Liver (tissue), 8 donors: ENCODE measurements at regions not wholly inside any gene's neighbourhood (a gene's known extent, or its start where the extent isn't known, plus 50 kb on each side); places are given as distances from the start of the nearest gene placed in this dataset.

Experiments used
- DNase-seq: peaks from one replicate; pipeline ENCODE4 v3.0.0-alpha.2; 2017; ENCODE audit warnings: low spot score
- H3K27ac ChIP-seq, 2 donors: one replicate each; pipeline ENCODE4 v1.7.0; 2013; ENCODE audit warnings: inconsistent platforms in 2 of 2, low read length in 2 of 2, control low read depth in 1 of 2, low read depth in 1 of 2, mild to moderate bottlenecking in 1 of 2
- H3K27me3 ChIP-seq, 4 donors: one replicate each; pipeline versions ENCODE4 v1.6.1 to v1.7.0; 2013; ENCODE audit warnings: low read length in 3 of 4, inconsistent platforms in 1 of 4, mild to moderate bottlenecking in 1 of 4, moderate library complexity in 1 of 4; ENCODE audit not compliant: control insufficient read depth in 4 of 4, insufficient read depth in 4 of 4
- H3K36me3 ChIP-seq, 4 donors: one replicate each; pipeline versions ENCODE4 v1.6.1 to v1.7.0; 2013; ENCODE audit warnings: low read length in 3 of 4, mild to moderate bottlenecking in 3 of 4, low read depth in 1 of 4, moderate library complexity in 1 of 4; ENCODE audit not compliant: control insufficient read depth in 4 of 4, insufficient read depth in 3 of 4
- H3K4me1 ChIP-seq, 4 donors: one replicate each; pipeline versions ENCODE4 v1.6.1 to v1.7.0; 2013; ENCODE audit warnings: low read length in 3 of 4, mild to moderate bottlenecking in 3 of 4, moderate library complexity in 1 of 4; ENCODE audit not compliant: control insufficient read depth in 4 of 4, insufficient read depth in 4 of 4
- H3K4me3 ChIP-seq, 3 donors: one replicate each; pipeline versions ENCODE4 v1.6.1 to v1.7.0; 2013; ENCODE audit warnings: low read length in 3 of 3, control low read depth in 1 of 3, low read depth in 1 of 3, mild to moderate bottlenecking in 1 of 3
- H3K9ac ChIP-seq, 2 donors: one replicate each; pipeline ENCODE4 v1.7.0; 2013; ENCODE audit warnings: low read length in 2 of 2, mild to moderate bottlenecking in 2 of 2, moderate library complexity in 2 of 2, control low read depth in 1 of 2, low read depth in 1 of 2
- H3K9me3 ChIP-seq, 4 donors: one replicate each; pipeline versions ENCODE4 v1.6.1 to v1.7.0; 2013; ENCODE audit warnings: low read length in 3 of 4; ENCODE audit not compliant: control insufficient read depth in 4 of 4
- ATF3 ChIP-seq: IDR thresholded peaks from 2 replicates; pipeline ENCODE4 v1.6.1; 2016; ENCODE audit warnings: antibody characterized with exemption
- CTCF ChIP-seq: fragments of 150-350 bp; IDR thresholded peaks from 2 replicates; pipeline ENCODE4 v1.5.1; 2017; ENCODE audit warnings: improper control_type of control experiment, low read depth, low read length; ENCODE audit not compliant: missing input control
- EGR1 ChIP-seq, 2 donors: IDR thresholded peaks; 2 replicates each; pipeline ENCODE4 v1.6.1; 2016 to 2018; ENCODE audit warnings: antibody characterized with exemption in 2 of 2, low read depth in 2 of 2
- FOXA1 ChIP-seq: IDR thresholded peaks from 2 replicates; pipeline ENCODE4 v1.6.1; 2016; ENCODE audit warnings: antibody characterized with exemption
- FOXA2 ChIP-seq: IDR thresholded peaks from 2 replicates; pipeline ENCODE4 v1.6.1; 2016; ENCODE audit warnings: antibody characterized with exemption
- GABPA ChIP-seq, 2 donors: IDR thresholded peaks in 1 of 2; conservative IDR thresholded peaks in 1 of 2; 2 replicates each; pipeline ENCODE4 v1.6.1; 2016; ENCODE audit warnings: antibody characterized with exemption in 2 of 2, mild to moderate bottlenecking in 1 of 2, moderate library complexity in 1 of 2
- HNF4G ChIP-seq: IDR thresholded peaks from 2 replicates; pipeline ENCODE4 v1.6.1; 2016; ENCODE audit warnings: antibody characterized with exemption
- JUND ChIP-seq, 2 donors: IDR thresholded peaks; 2 replicates each; pipeline ENCODE4 v1.6.1; 2016; ENCODE audit warnings: antibody characterized with exemption in 2 of 2
- MAX ChIP-seq: IDR thresholded peaks from 2 replicates; pipeline ENCODE4 v1.6.1; 2016; ENCODE audit warnings: antibody characterized with exemption
- RAD21 ChIP-seq, 2 donors: IDR thresholded peaks; 2 replicates each; pipeline ENCODE4 v1.6.1; 2016; ENCODE audit warnings: antibody characterized with exemption in 2 of 2, mild to moderate bottlenecking in 2 of 2
- REST ChIP-seq: IDR thresholded peaks from 2 replicates; pipeline ENCODE4 v1.6.1; 2016; ENCODE audit warnings: antibody characterized with exemption, mild to moderate bottlenecking
- RXRA ChIP-seq, 2 donors: IDR thresholded peaks; 2 replicates each; pipeline ENCODE4 v1.6.1; 2017 to 2018; ENCODE audit warnings: antibody characterized with exemption in 2 of 2, mild to moderate bottlenecking in 1 of 2
- SP1 ChIP-seq: IDR thresholded peaks from 2 replicates; pipeline ENCODE4 v1.6.1; 2018; ENCODE audit warnings: antibody characterized with exemption, mild to moderate bottlenecking
- TAF1 ChIP-seq: conservative IDR thresholded peaks from 2 replicates; pipeline ENCODE4 v1.6.1; 2016; ENCODE audit warnings: antibody characterized with exemption, mild to moderate bottlenecking
- ZBTB33 ChIP-seq: IDR thresholded peaks from 2 replicates; pipeline ENCODE4 v1.6.1; 2016; ENCODE audit warnings: antibody characterized with exemption
- WGBS: extraction: QIAGEN DNeasy Blood & Tissue Kit; methylation state at CpG from one replicate; pipeline ENCODE4 v1.1.7; 2013; 5-methylcytosine and 5-hydroxymethylcytosine counted together
- donor health status: healthy.
- donor health status: healthy.
- donor health status: healthy.
- donor health status: healthy.
- donor health status: healthy.

- H3K27me3 ChIP-seq: peaks cover 0 to 2% (median 0%) of the 10 kb centered on the region in 4 donors
- 59% methylated on average over 3 of the region's 3 CpGs for WGBS
- TF ChIP-seq FOXA1 (no peak), TAF1 (no peak), SP1 (no peak), ATF3 (no peak), RXRA (IDR thresholded peaks at IDR 0.05) (no peak), GABPA (IDR thresholded peaks at IDR 0.05 in 1 of 2, conservative IDR thresholded peaks at IDR 0.05 in 1 of 2) (no peak), JUND (IDR thresholded peaks at IDR 0.05) (no peak), ZBTB33 (no peak), MAX (no peak), HNF4G (no peak), REST (no peak), EGR1 (IDR thresholded peaks at IDR 0.05; ENCODE audit: low read depth in 2 of 2) (no peak), CTCF (no peak), RAD21 (IDR thresholded peaks at IDR 0.05) (no peak), FOXA2 (no peak)
Measured at GRCh38 chr7:54326592-54327167, 215.5 kb upstream of the VSTM2A start.

More at GRCh38 chr7:54326592-54327167, 215.5 kb upstream of the VSTM2A start:
- DNase-seq: no peak
- Histone ChIP-seq H3K4me3 (no peak overlapping the region), H3K4me1 (no peaks in the 10 kb centered on the region), H3K27ac (no peak overlapping the region), H3K9me3 (peaks cover 0 to 3% (median 0%) of the 10 kb centered on the region in 4 donors), H3K36me3 (no peaks in the 10 kb centered on the region), H3K9ac (no peak overlapping the region)
